Prostate gland (tissue), 2 donors: ENCODE measurements at regions not wholly inside any gene's neighbourhood (a gene's known extent, or its start where the extent isn't known, plus 50 kb on each side); places are given as distances from the start of the nearest gene placed in this dataset.

Source experiments
- DNase-seq: peaks from one replicate; pipeline ENCODE4 v3.0.0-alpha.2; 2019; ENCODE audit warnings: low spot score
- H3K27ac ChIP-seq, 2 donors: fragments of 200-600 bp; sonication (generic); 2 replicates each; pipeline ENCODE4 v1.5.1; 2017 to 2019
- H3K27me3 ChIP-seq: fragments of 200-600 bp; sonication (generic); replicated peaks from 2 replicates; pipeline ENCODE4 v1.5.1; 2019; ENCODE audit not compliant: insufficient read depth
- H3K36me3 ChIP-seq, 2 donors: fragments of 200-600 bp; sonication (generic); 1 replicate in 1 of 2; 2 replicates in 1 of 2; pipeline versions ENCODE4 v1.5.1 to v1.8.1; 2017 to 2019
- H3K4me1 ChIP-seq: fragments of 200-600 bp; sonication (generic); replicated peaks from 2 replicates; pipeline ENCODE4 v1.5.1; 2019
- H3K4me3 ChIP-seq, 2 donors: fragments of 200-600 bp; sonication (generic); 2 replicates each; pipeline ENCODE4 v1.5.1; 2017 to 2019
- H3K9me3 ChIP-seq: fragments of 200-600 bp; sonication (generic); 2 replicates; pipeline ENCODE4 v1.5.1; 2017
- CTCF ChIP-seq, 4 experiments: fragments of 200-600 bp in 2 of 4; fragments of 450-650 bp in 2 of 4; sonication (generic) in 2 of 4; IDR thresholded peaks; 1 replicate in 3 of 4; 2 replicates in 1 of 4; pipeline ENCODE4 v1.5.1; 2016 to 2019; ENCODE audit warnings: antibody characterized with exemption in 4 of 4, mild to moderate bottlenecking in 2 of 4, moderate library complexity in 2 of 4
- POLR2A ChIP-seq: fragments of 450-650 bp; IDR thresholded peaks from one replicate; pipeline ENCODE4 v1.6.1; 2016; ENCODE audit warnings: antibody characterized with exemption, mild to moderate bottlenecking
- POLR2AphosphoS5 ChIP-seq: sonication (generic); formaldehyde crosslinking; IDR thresholded peaks from one replicate; pipeline ENCODE4 v1.6.1; 2017; ENCODE audit warnings: antibody characterized with exemption
- WGBS: methylation state at CpG from one replicate; pipeline ENCODE4 v1.1.5; 2018; 5-methylcytosine and 5-hydroxymethylcytosine counted together
- intact Hi-C: fragments of 100-400 bp; cut with DNase I; formaldehyde crosslinking; loops from one replicate; pipeline ENCODE4 v1.14.2; 2022

GRCh38 chr12:113611652-113612051, 140.0 kb upstream of the LHX5 start:
- Histone ChIP-seq H3K4me1 (no peaks in the 10 kb centered on the region), H3K36me3 (no peaks in the 10 kb centered on the region), H3K4me3 (no peak overlapping the region), H3K27ac (no peak overlapping the region), H3K27me3 (peaks cover 22% of the 10 kb centered on the region), H3K9me3 (no peaks in the 10 kb centered on the region)
- intact Hi-C loops = no loop called here
- DNase-seq = no peak
- no peak for TF ChIP-seq POLR2A
- no peak for TF ChIP-seq CTCF (IDR thresholded peaks at IDR 0.05)
- TF ChIP-seq POLR2AphosphoS5 = no peak
- WGBS = 69% methylated on average over 8 of the region's 8 CpGs

GRCh38 chr12:113610698-113611097, 139.0 kb upstream of the LHX5 start:
- Histone ChIP-seq H3K4me3 (no peak overlapping the region), H3K27me3 (peaks cover 22% of the 10 kb centered on the region), H3K9me3 (no peaks in the 10 kb centered on the region), H3K27ac (no peak overlapping the region), H3K4me1 (no peaks in the 10 kb centered on the region), H3K36me3 (no peaks in the 10 kb centered on the region)
- intact Hi-C loops = no loop called here
- WGBS = 2% methylated on average over 13 of the region's 13 CpGs
- no peak for DNase-seq
- no peak for TF ChIP-seq POLR2A
- no peak for TF ChIP-seq POLR2AphosphoS5
- TF ChIP-seq CTCF (IDR thresholded peaks at IDR 0.05) = no peak

- Histone ChIP-seq H3K9me3 (no peaks in the 10 kb centered on the region), H3K4me1 (no peaks in the 10 kb centered on the region), H3K4me3 (no peak overlapping the region), H3K27me3 (peaks cover 22% of the 10 kb centered on the region), H3K27ac (no peak overlapping the region), H3K36me3 (no peaks in the 10 kb centered on the region)
- no peak for DNase-seq
- TF ChIP-seq CTCF (IDR thresholded peaks at IDR 0.05) = no peak
- TF ChIP-seq POLR2AphosphoS5 = no peak
- TF ChIP-seq POLR2A = no peak
- intact Hi-C loops = no loop called here
- 3% methylated on average over 16 of the region's 16 CpGs for WGBS
Observed at GRCh38 chr12:113609692-113610469, 138.2 kb upstream of the LHX5 start.

- DNase-seq = no peak
- Histone ChIP-seq H3K4me3 (no peak overlapping the region), H3K36me3 (no peaks in the 10 kb centered on the region), H3K4me1 (no peaks in the 10 kb centered on the region), H3K9me3 (no peaks in the 10 kb centered on the region), H3K27ac (no peak overlapping the region), H3K27me3 (peaks cover 13% of the 10 kb centered on the region)
- TF ChIP-seq POLR2A = no peak
- TF ChIP-seq CTCF (IDR thresholded peaks at IDR 0.05) = no peak
- no peak for TF ChIP-seq POLR2AphosphoS5
- intact Hi-C loops = no loop called here
Observed at GRCh38 chr12:113604666-113605065, 133.0 kb upstream of the LHX5 start.

GRCh38 chr12:113601656-113602263, 130.1 kb upstream of the LHX5 start:
- Histone ChIP-seq H3K36me3 (no peaks in the 10 kb centered on the region), H3K4me1 (no peaks in the 10 kb centered on the region), H3K4me3 (no peak overlapping the region), H3K27me3 (peaks cover 2% of the 10 kb centered on the region), H3K9me3 (no peaks in the 10 kb centered on the region), H3K27ac (no peak overlapping the region)
- TF ChIP-seq POLR2AphosphoS5 (no peak), CTCF (IDR thresholded peaks at IDR 0.05) (no peak), POLR2A (no peak)
- DNase-seq = no peak
- intact Hi-C loops = no loop called here
- 41% methylated on average over 3 of the region's 3 CpGs for WGBS
